ENCODE measurements at regions not wholly inside any gene's neighbourhood (a gene's known extent, or its start where the extent isn't known, plus 50 kb on each side); places are given as distances from the start of the nearest gene placed in this dataset.

DNA sequence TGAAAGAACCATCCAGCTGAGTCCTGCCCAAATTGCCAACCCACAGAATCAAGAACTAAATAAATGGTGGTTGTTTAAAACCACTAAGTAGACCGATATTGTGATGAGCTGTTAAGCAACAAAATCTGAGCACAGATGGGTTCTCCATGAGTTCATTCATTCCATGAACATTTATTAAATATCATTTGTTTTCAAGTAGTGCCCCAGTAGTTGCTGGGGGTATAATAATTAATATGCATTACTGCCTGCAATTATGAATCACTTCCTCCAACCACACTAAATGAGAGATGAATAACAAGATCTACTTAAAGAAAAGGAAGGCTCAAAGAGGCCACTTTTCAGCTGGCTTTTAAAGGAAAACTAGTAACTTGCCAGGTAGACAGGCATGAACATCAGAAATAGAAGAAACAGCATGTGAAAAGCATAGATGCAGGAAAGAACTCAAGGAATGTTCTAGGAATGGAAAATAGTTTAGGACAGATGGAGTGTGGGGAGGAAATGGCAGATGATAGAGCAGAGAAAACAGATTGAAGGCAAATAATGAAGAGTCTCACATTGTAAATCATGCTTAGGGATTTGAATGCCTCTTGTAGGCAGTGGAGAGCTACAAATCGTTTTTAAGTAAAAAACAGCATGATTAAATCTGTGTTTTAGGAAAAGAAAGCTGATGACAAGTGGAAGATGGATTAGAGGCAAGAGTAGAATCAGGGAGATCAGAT is 641.7 kb upstream of the DIPK2B start:
- intact Hi-C loops (cut with DNase I; ENCODE audit: low total_unique reads): no loop called here
- TF ChIP-seq, protein P1, sequence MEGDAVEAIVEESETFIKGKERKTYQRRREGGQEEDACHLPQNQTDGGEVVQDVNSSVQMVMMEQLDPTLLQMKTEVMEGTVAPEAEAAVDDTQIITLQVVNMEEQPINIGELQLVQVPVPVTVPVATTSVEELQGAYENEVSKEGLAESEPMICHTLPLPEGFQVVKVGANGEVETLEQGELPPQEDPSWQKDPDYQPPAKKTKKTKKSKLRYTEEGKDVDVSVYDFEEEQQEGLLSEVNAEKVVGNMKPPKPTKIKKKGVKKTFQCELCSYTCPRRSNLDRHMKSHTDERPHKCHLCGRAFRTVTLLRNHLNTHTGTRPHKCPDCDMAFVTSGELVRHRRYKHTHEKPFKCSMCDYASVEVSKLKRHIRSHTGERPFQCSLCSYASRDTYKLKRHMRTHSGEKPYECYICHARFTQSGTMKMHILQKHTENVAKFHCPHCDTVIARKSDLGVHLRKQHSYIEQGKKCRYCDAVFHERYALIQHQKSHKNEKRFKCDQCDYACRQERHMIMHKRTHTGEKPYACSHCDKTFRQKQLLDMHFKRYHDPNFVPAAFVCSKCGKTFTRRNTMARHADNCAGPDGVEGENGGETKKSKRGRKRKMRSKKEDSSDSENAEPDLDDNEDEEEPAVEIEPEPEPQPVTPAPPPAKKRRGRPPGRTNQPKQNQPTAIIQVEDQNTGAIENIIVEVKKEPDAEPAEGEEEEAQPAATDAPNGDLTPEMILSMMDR (IDR thresholded peaks at IDR 0.05): no peak
- TF ChIP-seq EP300 (IDR thresholded peaks at IDR 0.05; ENCODE audit: low read depth): no peak
- no peak for TF ChIP-seq POLR2AphosphoS5 (IDR thresholded peaks at IDR 0.05)
- TF ChIP-seq POLR2A (IDR thresholded peaks at IDR 0.05): no peak
- in situ Hi-C loops (cut with MboI; ENCODE audit: low pct_ligation_motif_present in 1 of 4, low pct_unique_long_range_greater_than_20kb in 1 of 4, low sequenced_read_pairs in 3 of 4): loop anchor here in 1 of 4 donors (10.0 kb wide), 1 partner anchor 328 kb away; no protein-coding TSS in a partner anchor
- DNase-seq: no peak
- Histone ChIP-seq H3K4me1 (no peaks in the 10 kb centered on the region), H3K4me3 (no peak overlapping the region), H3K9me3 (no peaks in the 10 kb centered on the region), H3K27ac (no peak overlapping the region), H3K36me3 (no peaks in the 10 kb centered on the region), H3K27me3 (no peaks in the 10 kb centered on the region)
- 58 to 71% methylated on average over 1 to 2 of the region's 2 CpGs for WGBS, 2 donors (ENCODE audit: low coverage in 1 of 2)

DNA sequence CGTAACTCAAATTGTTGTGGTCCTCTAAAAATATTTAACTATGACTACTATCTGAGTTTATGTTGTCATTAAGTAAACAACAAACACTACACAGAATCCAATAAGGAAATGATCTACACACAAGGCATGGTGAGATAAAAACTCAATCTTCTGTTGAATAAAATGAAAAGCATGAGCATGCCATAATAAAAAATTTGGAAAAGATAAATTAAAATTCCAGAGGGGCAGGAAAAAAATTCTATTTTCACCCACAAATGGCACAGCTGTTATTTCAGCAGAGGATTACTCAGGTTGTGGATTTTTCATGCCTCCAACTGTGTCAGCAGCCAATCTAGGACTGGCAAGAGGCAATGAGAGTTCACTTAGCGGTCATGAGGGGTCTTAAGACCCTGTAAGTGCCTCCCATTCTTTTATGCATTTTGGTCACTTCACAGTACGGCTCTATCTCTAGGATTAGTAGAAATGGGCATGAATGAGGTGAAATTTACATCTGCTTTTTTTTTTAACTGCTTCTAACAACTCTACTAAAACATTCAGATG is 639.8 kb upstream of the DIPK2B start:
- H3K4me3 ChIP-seq: no peak overlapping the region
- no peak overlapping the region for H3K27ac ChIP-seq
- H3K27me3 ChIP-seq: no peaks in the 10 kb centered on the region
- intact Hi-C loops (cut with DNase I; ENCODE audit: low total_unique reads): no loop called here
- in situ Hi-C loops (cut with MboI; ENCODE audit: low pct_ligation_motif_present in 1 of 4, low pct_unique_long_range_greater_than_20kb in 1 of 4, low sequenced_read_pairs in 3 of 4): loop anchor here in 1 of 4 donors (10.0 kb wide), 1 partner anchor 326 kb away; no protein-coding TSS in a partner anchor
- no peaks in the 10 kb centered on the region for H3K9me3 ChIP-seq
- WGBS, 2 donors (ENCODE audit: low coverage in 1 of 2): 36 to 67% methylated on average over 1 to 3 of the region's 3 CpGs
- DNase-seq: no peak
- no peaks in the 10 kb centered on the region for H3K4me1 ChIP-seq
- no peak for TF ChIP-seq EP300 (IDR thresholded peaks at IDR 0.05; ENCODE audit: low read depth)
- TF ChIP-seq, protein P1 (IDR thresholded peaks at IDR 0.05): no peak
- no peak for TF ChIP-seq POLR2A (IDR thresholded peaks at IDR 0.05)
- no peak for TF ChIP-seq POLR2AphosphoS5 (IDR thresholded peaks at IDR 0.05)
- no peaks in the 10 kb centered on the region for H3K36me3 ChIP-seq

GRCh38 chrX:45830343-45830742 is 629.7 kb upstream of the DIPK2B start:
- Histone ChIP-seq H3K9me3 (no peaks in the 10 kb centered on the region), H3K4me3 (no peak overlapping the region), H3K27ac (no peak overlapping the region), H3K27me3 (no peaks in the 10 kb centered on the region), H3K4me1 (no peaks in the 10 kb centered on the region), H3K36me3 (no peaks in the 10 kb centered on the region)
- no peak for DNase-seq
- intact Hi-C loops (cut with DNase I; ENCODE audit: low total_unique reads) (no loop called here), in situ Hi-C loops (cut with MboI; ENCODE audit: low pct_ligation_motif_present in 1 of 4, low pct_unique_long_range_greater_than_20kb in 1 of 4, low sequenced_read_pairs in 3 of 4) (no loop called here)
- 77 to 94% methylated on average over 2 of the region's 2 CpGs for WGBS, 2 donors (ENCODE audit: low coverage in 1 of 2)
- TF ChIP-seq POLR2A (IDR thresholded peaks at IDR 0.05): no peak
- TF ChIP-seq EP300 (IDR thresholded peaks at IDR 0.05; ENCODE audit: low read depth): no peak
- TF ChIP-seq, protein P1 (IDR thresholded peaks at IDR 0.05): no peak
- no peak for TF ChIP-seq POLR2AphosphoS5 (IDR thresholded peaks at IDR 0.05)

DNA sequence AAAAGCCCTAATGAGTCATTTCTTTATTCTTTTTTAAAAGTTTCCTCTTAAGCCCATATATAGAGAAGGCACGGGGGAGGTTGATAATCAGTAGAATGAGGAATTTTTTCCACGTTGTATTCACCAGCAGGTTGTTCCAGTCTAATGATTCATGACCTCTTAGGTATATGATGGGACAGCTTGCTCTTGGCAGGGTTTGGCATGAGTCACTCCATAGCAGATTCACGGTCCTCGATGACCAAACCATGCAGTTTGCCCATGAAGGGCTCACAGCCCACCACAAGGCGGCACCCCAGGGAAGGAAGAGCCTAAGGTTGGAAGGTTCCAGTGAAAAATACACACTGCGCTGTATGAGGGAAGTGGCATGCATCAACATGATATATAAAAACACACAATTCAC is 623.8 kb upstream of the DIPK2B start:
- TF ChIP-seq EP300 (IDR thresholded peaks at IDR 0.05; ENCODE audit: low read depth): no peak
- TF ChIP-seq, protein P1 (IDR thresholded peaks at IDR 0.05): no peak
- Histone ChIP-seq H3K4me1 (no peaks in the 10 kb centered on the region), H3K27ac (no peak overlapping the region), H3K9me3 (no peaks in the 10 kb centered on the region), H3K4me3 (no peak overlapping the region), H3K27me3 (no peaks in the 10 kb centered on the region), H3K36me3 (no peaks in the 10 kb centered on the region)
- 54 to 80% methylated on average over 1 to 6 of the region's 6 CpGs for WGBS, 2 donors (ENCODE audit: low coverage in 1 of 2)
- intact Hi-C loops (cut with DNase I; ENCODE audit: low total_unique reads) (no loop called here), in situ Hi-C loops (cut with MboI; ENCODE audit: low pct_ligation_motif_present in 1 of 4, low pct_unique_long_range_greater_than_20kb in 1 of 4, low sequenced_read_pairs in 3 of 4) (no loop called here)
- no peak for DNase-seq

All from transverse colon (tissue), 4 donors.